CD8-positive, alpha-beta memory T cell (primary cell): ENCODE measurements at regions not wholly inside any gene's neighbourhood (a gene's known extent, or its start where the extent isn't known, plus 50 kb on each side); places are given as distances from the start of the nearest gene placed in this dataset.
"Not testable (repeated sequence)": the region's sequence is repeated elsewhere in the genome, so short reads cannot be mapped to it uniquely, and the experiment has no call there.

Experiments used
- CTCF ChIA-PET: fragments of 350-600 bp; sonication (Branson Sonifier 250); formaldehyde crosslinking; loops from one replicate; lab custom pipeline; 2021; ENCODE audit warnings: antibody characterized with exemption; lab: Charles Lee
- POLR2A ChIA-PET: fragments of 350-600 bp; sonication (Branson Sonifier 250); formaldehyde crosslinking; loops from one replicate; lab custom pipeline; 2021; ENCODE audit warnings: antibody characterized with exemption; lab: Charles Lee
- DNase-seq, 5 donors: peaks; one replicate each; pipeline versions ENCODE4 v3.0.0 to v3.0.0-alpha.2; 2020 to 2022; ENCODE audit warnings: mixed read lengths in 1 of 5
- H3K27ac ChIP-seq: one replicate; pipeline ENCODE4 v1.7.0; 2013; ENCODE audit warnings: low read depth, mild to moderate bottlenecking, low read length, moderate library complexity
- H3K27me3 ChIP-seq: 2 replicates; pipeline ENCODE4 v1.7.0; 2013; ENCODE audit warnings: low read length, mild to moderate bottlenecking; ENCODE audit not compliant: insufficient read depth, poor library complexity, severe bottlenecking
- H3K36me3 ChIP-seq: 2 replicates; pipeline ENCODE4 v1.7.0; 2013; ENCODE audit warnings: mild to moderate bottlenecking, low read length, moderate library complexity; ENCODE audit not compliant: insufficient read depth
- H3K4me1 ChIP-seq: 2 replicates; pipeline ENCODE4 v1.7.0; 2013; ENCODE audit warnings: mild to moderate bottlenecking, low read length, moderate library complexity; ENCODE audit not compliant: insufficient read depth
- H3K4me3 ChIP-seq: 2 replicates; pipeline ENCODE4 v1.7.0; 2013; ENCODE audit warnings: mild to moderate bottlenecking, low read length
- H3K9me3 ChIP-seq: 2 replicates; pipeline ENCODE4 v1.7.0; 2013; ENCODE audit warnings: mild to moderate bottlenecking, low read length
- H3K27ac Mint-ChIP-seq, 8 donors: one replicate each; pipeline ENCODE4 v1.8.0; 2020 to 2021; ENCODE audit warnings: mixed read lengths in 8 of 8, mild to moderate bottlenecking in 6 of 8, inconsistent platforms in 3 of 8, moderate library complexity in 3 of 8
- H3K27me3 Mint-ChIP-seq, 2 donors: one replicate each; pipeline ENCODE4 v1.8.0; 2020 to 2021; ENCODE audit warnings: mixed read lengths in 2 of 2, mild to moderate bottlenecking in 1 of 2, moderate library complexity in 1 of 2
- H3K36me3 Mint-ChIP-seq, 3 donors: one replicate each; pipeline ENCODE4 v1.8.0; 2020 to 2021; ENCODE audit warnings: mixed read lengths in 3 of 3, inconsistent platforms in 1 of 3, mild to moderate bottlenecking in 1 of 3
- H3K4me1 Mint-ChIP-seq, 3 donors: one replicate each; pipeline ENCODE4 v1.8.0; 2020 to 2021; ENCODE audit warnings: mixed read lengths in 3 of 3, inconsistent platforms in 1 of 3, mild to moderate bottlenecking in 1 of 3
- H3K4me3 Mint-ChIP-seq, 7 donors: one replicate each; pipeline ENCODE4 v1.8.0; 2020 to 2021; ENCODE audit warnings: mixed read lengths in 7 of 7, mild to moderate bottlenecking in 6 of 7, moderate library complexity in 4 of 7, inconsistent platforms in 2 of 7
- H3K9me3 Mint-ChIP-seq, 5 donors: one replicate each; pipeline ENCODE4 v1.8.0; 2020 to 2022; ENCODE audit warnings: mixed read lengths in 5 of 5, mild to moderate bottlenecking in 3 of 5, moderate library complexity in 2 of 5, inconsistent platforms in 1 of 5

DNA sequence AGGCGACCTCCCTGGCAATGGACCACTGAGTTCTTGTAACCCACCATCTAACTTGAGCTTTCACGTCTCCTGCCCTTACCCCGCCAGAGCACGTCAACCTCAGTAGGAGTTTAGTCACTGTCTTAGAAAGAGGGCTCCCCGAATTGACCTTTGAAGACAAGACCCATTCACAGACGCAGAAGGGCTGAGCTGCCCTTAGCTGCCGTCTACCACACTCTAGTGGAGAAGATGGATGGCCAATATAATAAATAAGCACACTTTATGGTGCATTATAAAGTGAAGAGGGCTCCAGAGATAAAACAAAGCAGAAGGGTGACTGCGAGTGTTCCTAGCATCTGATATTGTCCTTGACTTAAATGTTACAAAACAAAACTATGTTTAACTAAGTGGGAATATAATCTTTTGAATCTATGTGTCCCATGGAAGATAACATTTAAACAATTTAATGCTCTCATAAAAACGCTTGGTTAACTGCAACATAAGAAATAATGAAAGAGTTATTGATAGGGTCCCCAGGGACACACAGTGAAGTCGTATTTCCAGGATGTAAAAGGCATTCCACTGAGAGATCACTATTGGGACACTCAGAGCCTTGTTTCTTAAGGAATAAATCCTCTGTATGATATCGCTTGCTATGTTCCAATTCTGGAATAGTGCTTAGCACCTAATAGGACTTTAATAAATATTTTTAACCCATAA lies 261.1 kb downstream of the THBS2 start:
- ChIA-PET POLR2A (no interaction called here), CTCF (no interaction called here)
- Mint-ChIP-seq H3K27ac (peak overlapping the region in 2 of 8 donors; percentile 11 to 58), H3K4me1 (no peaks in the 10 kb centered on the region), H3K27me3 (no peaks in the 10 kb centered on the region), H3K4me3 (no peak overlapping the region), H3K9me3 (no peaks in the 10 kb centered on the region), H3K36me3 (no peaks in the 10 kb centered on the region)
- no peak overlapping the region for H3K4me3 ChIP-seq
- H3K27ac ChIP-seq: no peak overlapping the region
- H3K9me3 ChIP-seq: no peaks in the 10 kb centered on the region
- H3K4me1 ChIP-seq: no peaks in the 10 kb centered on the region
- H3K27me3 ChIP-seq: no peaks in the 10 kb centered on the region
- no peaks in the 10 kb centered on the region for H3K36me3 ChIP-seq
- no peak for DNase-seq

DNA sequence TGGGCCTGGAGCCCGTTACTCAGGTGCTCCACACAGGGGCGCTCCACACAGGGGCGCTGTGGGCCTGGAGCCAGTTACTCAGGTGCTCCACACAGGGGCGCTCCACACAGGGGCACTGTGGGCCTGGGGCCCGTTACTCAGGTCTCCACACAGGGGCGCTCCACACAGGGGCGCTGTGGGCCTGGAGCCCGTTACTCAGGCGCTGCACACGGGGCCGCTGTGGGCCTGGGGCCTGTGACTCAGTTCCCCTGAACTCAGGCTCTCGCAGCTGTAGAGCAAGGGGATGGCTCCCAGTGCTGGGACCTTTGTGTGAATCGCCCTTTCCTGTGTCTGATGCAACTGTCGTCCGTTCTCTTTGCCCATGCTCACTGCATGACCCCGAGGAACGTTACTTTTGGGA lies 262.0 kb downstream of the THBS2 start:
- H3K4me1 ChIP-seq, H3K36me3 ChIP-seq, H3K27ac Mint-ChIP-seq, H3K27me3 ChIP-seq, H3K4me1 Mint-ChIP-seq, H3K4me3 Mint-ChIP-seq, CTCF ChIA-PET, H3K27ac ChIP-seq, H3K27me3 Mint-ChIP-seq, H3K36me3 Mint-ChIP-seq, DNase-seq, H3K9me3 Mint-ChIP-seq, H3K4me3 ChIP-seq, POLR2A ChIA-PET, H3K9me3 ChIP-seq: not testable (repeated sequence)

DNA sequence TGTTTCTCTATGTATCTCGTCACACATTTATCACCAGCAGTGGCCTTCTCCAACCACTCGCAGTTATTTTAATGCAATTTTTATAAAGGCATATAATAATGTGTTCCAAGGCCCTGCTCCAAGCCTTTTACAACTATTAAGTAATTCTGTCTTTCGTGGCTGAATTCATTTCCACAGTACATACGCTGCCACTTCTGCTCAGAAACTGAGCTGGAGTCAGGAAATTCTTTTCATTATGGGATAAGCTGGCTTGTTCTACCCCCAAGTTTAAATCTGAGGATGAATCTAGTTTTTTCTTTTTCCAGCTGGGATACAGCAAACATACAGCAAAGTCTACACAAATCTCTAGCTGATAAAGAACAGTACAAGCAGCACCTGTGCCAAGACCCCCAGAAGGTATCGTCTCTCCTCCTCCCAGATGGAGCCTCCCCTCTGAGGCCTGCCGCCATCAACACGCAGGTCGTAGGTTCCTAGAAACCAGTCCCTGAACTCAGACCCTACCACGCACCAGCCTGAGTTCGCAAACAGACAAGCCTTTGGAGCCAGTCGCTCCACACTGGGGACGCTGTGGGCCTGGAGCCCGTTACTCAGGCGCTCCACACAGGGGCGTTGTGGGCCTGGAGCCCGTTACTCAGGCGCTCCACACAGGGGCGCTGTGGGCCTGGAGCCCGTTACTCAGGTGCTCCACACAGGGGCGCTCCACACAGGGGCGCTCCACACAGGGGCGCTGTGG lies 263.5 kb downstream of the THBS2 start:
- no peaks in the 10 kb centered on the region for H3K36me3 ChIP-seq
- Mint-ChIP-seq H3K36me3 (no peaks in the 10 kb centered on the region), H3K4me1 (no peaks in the 10 kb centered on the region), H3K4me3 (no peak overlapping the region), H3K9me3 (no peaks in the 10 kb centered on the region), H3K27ac (no peak overlapping the region), H3K27me3 (no peaks in the 10 kb centered on the region)
- H3K27ac ChIP-seq: no peak overlapping the region
- no peak for DNase-seq
- no peaks in the 10 kb centered on the region for H3K4me1 ChIP-seq
- ChIA-PET POLR2A (no interaction called here), CTCF (no interaction called here)
- no peaks in the 10 kb centered on the region for H3K27me3 ChIP-seq
- H3K9me3 ChIP-seq: no peaks in the 10 kb centered on the region
- no peak overlapping the region for H3K4me3 ChIP-seq

DNA sequence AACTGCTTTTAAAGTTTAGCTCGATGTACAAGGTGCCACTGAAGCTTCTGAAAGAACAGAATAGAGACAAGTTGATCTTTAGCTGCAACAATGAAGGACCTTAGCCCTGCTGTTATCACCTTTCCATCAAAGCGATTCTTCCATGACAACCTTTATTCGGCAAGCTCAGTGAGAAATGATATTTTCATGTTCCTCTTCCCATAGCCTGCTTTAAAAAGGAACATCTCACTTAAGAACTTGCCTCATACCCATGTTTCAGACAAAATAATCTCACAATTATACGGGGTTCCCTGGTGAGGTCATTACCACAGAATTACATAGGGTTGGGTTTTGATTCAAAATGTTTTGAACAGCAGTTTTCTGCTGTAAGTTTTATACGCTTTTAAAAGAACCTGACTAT lies 264.2 kb downstream of the THBS2 start:
- no peaks in the 10 kb centered on the region for H3K36me3 Mint-ChIP-seq
- Histone ChIP-seq H3K27ac (no peak overlapping the region), H3K27me3 (no peaks in the 10 kb centered on the region), H3K4me1 (no peaks in the 10 kb centered on the region), H3K4me3 (no peak overlapping the region), H3K36me3 (no peaks in the 10 kb centered on the region), H3K9me3 (no peaks in the 10 kb centered on the region)
- H3K4me1 Mint-ChIP-seq: no peaks in the 10 kb centered on the region
- ChIA-PET CTCF (no interaction called here), POLR2A (no interaction called here)
- H3K27me3 Mint-ChIP-seq: peaks cover 0 to 3% of the 10 kb centered on the region in 2 donors
- H3K9me3 Mint-ChIP-seq: no peaks in the 10 kb centered on the region
- no peak for DNase-seq
- no peak overlapping the region for H3K27ac Mint-ChIP-seq
- no peak overlapping the region for H3K4me3 Mint-ChIP-seq

DNA sequence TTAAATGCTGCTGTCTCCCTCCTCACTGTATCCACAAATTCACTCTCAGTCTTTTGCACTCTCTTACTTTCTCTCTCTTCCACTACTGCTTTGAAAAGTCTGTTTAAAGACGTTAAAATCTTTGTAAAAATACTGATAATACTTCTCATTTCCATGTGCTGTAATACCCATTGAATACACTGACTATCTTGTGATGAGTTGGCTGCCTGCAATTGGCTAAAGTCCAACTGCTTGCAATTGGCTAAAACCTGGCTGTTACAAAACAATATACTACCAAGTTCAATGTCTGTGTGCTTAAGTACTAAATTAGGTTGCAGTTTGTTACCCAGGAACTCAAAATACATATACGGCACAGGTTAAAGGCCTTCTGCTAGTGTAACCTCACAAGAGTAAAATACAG lies 264.8 kb downstream of the THBS2 start:
- H3K27ac ChIP-seq: no peak overlapping the region
- H3K36me3 ChIP-seq: no peaks in the 10 kb centered on the region
- H3K36me3 Mint-ChIP-seq: no peaks in the 10 kb centered on the region
- H3K4me1 Mint-ChIP-seq: no peaks in the 10 kb centered on the region
- no peaks in the 10 kb centered on the region for H3K4me1 ChIP-seq
- H3K4me3 Mint-ChIP-seq: no peak overlapping the region
- H3K9me3 Mint-ChIP-seq: no peaks in the 10 kb centered on the region
- no peaks in the 10 kb centered on the region for H3K27me3 ChIP-seq
- H3K9me3 ChIP-seq: no peaks in the 10 kb centered on the region
- peaks cover 3% of the 10 kb centered on the region in 2 donors for H3K27me3 Mint-ChIP-seq
- no peak for DNase-seq
- no peak overlapping the region for H3K4me3 ChIP-seq
- ChIA-PET POLR2A (no interaction called here), CTCF (no interaction called here)
- no peak overlapping the region for H3K27ac Mint-ChIP-seq

DNA sequence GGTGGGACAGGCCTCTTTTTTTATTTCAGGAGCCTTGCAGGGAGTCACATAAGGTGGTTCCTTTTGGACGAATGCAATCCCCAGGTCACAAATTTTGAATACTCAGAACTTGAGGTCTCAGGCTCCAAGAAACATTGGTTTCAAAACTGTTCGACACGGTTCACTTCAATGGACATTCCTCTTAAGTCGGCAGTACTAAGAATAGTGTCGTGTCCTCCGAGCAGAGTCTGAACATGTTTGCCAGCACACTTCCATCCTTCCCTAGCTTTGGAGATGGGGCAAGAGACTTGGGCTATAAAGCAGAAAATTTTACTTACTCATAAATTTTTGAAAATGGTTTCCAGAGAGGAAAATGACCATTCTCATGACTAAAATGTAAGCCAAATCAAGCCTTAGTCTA lies 265.4 kb downstream of the THBS2 start:
- no peak overlapping the region for H3K4me3 Mint-ChIP-seq
- POLR2A ChIA-PET: no interaction called here
- CTCF ChIA-PET: no interaction called here
- H3K27ac Mint-ChIP-seq: no peak overlapping the region
- no peaks in the 10 kb centered on the region for H3K4me1 Mint-ChIP-seq
- no peak for DNase-seq
- peaks cover 0 to 2% (median 0%) of the 10 kb centered on the region in 5 donors for H3K9me3 Mint-ChIP-seq
- peaks cover 3 to 6% of the 10 kb centered on the region in 2 donors for H3K27me3 Mint-ChIP-seq
- Histone ChIP-seq H3K4me3 (no peak overlapping the region), H3K27me3 (no peaks in the 10 kb centered on the region), H3K27ac (no peak overlapping the region), H3K36me3 (no peaks in the 10 kb centered on the region), H3K9me3 (no peaks in the 10 kb centered on the region), H3K4me1 (no peaks in the 10 kb centered on the region)
- H3K36me3 Mint-ChIP-seq: no peaks in the 10 kb centered on the region

DNA sequence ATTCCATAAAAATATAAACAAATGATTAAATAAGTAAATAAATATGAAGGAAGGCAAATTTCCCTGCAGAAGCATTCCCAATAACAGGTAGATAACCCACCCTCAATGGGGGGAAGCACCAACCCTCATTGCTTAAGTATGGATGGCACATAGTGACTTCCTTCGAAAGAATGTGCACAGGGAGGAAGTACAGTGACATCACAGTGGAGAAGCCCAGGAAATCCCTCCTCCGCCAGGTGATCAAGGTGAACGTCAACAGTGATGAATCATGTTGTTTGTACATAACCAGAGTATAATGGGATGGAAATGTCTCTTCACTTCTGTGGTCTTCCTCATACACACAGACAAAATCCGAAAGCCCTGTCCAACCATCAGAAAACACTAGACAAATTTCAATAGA lies 267.9 kb downstream of the THBS2 start:
- Mint-ChIP-seq H3K9me3 (peaks cover 8 to 13% (median 8%) of the 10 kb centered on the region in 5 donors), H3K27me3 (peaks cover 6 to 15% of the 10 kb centered on the region in 2 donors), H3K4me1 (no peaks in the 10 kb centered on the region), H3K36me3 (peaks cover 0 to 3% (median 0%) of the 10 kb centered on the region in 3 donors), H3K27ac (peak overlapping the region in 1 of 8 donors; percentile 41), H3K4me3 (no peak overlapping the region)
- no peaks in the 10 kb centered on the region for H3K9me3 ChIP-seq
- H3K36me3 ChIP-seq: no peaks in the 10 kb centered on the region
- H3K4me1 ChIP-seq: no peaks in the 10 kb centered on the region
- ChIA-PET POLR2A (no interaction called here), CTCF (no interaction called here)
- H3K27me3 ChIP-seq: no peaks in the 10 kb centered on the region
- H3K4me3 ChIP-seq: no peak overlapping the region
- no peak overlapping the region for H3K27ac ChIP-seq
- DNase-seq: no peak

DNA sequence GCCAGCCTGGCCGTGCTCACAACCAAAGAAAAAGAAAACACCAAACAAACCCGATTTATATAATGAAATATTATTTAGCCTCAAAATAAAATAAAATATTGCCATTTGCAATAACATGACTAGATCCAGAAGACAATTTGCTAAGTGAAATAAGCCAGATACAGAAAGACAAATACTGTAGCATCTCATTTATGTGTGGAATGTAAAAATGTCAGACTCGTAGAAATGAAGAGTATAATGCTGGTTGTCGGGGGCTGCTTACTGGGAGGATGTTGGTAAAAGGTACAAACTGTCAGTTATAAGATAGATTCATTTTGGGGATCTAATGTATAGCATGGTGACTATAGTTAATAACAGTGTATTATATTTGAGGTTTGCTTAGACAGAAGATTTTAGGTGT lies 269.7 kb downstream of the THBS2 start:
- DNase-seq: no peak
- CTCF ChIA-PET: interaction anchor here (1.1 kb wide), 1 partner anchor 48 kb away, joined by 3 read pairs; no protein-coding TSS in a partner anchor
- no peaks in the 10 kb centered on the region for H3K36me3 ChIP-seq
- Mint-ChIP-seq H3K4me1 (no peaks in the 10 kb centered on the region), H3K9me3 (peaks cover 15 to 29% (median 20%) of the 10 kb centered on the region in 5 donors), H3K27me3 (peaks cover 6 to 15% of the 10 kb centered on the region in 2 donors), H3K36me3 (peaks cover 0 to 5% (median 0%) of the 10 kb centered on the region in 3 donors), H3K4me3 (no peak overlapping the region), H3K27ac (no peak overlapping the region)
- no peaks in the 10 kb centered on the region for H3K27me3 ChIP-seq
- no peak overlapping the region for H3K4me3 ChIP-seq
- no peak overlapping the region for H3K27ac ChIP-seq
- POLR2A ChIA-PET: no interaction called here
- no peaks in the 10 kb centered on the region for H3K9me3 ChIP-seq
- no peaks in the 10 kb centered on the region for H3K4me1 ChIP-seq
